NCI-H1436 treated with DMSO at 0.1 percent for 48 hours (cell line): ENCODE measurements at regions not wholly inside any gene's neighbourhood (a gene's known extent, or its start where the extent isn't known, plus 50 kb on each side); places are given as distances from the start of the nearest gene placed in this dataset.

Source experiments
- DNase-seq: peaks from one replicate; lab custom pipeline; 2025; lab: John Stamatoyannopoulos, UW

DNA sequence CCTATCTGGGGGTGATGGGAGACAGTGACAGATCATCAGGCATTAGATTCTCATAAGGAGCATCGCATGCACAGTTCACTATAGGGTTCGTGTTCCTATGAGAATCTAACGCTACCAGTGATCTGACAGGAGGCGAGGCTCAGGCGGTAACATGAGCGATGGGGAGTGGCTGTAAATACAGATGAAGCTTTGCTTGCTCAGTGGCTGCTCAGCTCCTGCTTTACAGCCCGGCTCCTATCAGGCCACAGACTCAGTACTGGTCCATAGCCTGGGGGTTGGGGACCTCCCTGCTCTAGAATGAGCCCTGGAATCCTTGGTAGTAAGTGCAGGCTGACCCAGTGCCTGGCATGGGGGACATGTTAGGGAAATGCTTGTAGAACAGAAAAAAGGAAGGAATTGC lies 426.0 kb downstream of the TYW1 start:
- no peak for DNase-seq

DNA sequence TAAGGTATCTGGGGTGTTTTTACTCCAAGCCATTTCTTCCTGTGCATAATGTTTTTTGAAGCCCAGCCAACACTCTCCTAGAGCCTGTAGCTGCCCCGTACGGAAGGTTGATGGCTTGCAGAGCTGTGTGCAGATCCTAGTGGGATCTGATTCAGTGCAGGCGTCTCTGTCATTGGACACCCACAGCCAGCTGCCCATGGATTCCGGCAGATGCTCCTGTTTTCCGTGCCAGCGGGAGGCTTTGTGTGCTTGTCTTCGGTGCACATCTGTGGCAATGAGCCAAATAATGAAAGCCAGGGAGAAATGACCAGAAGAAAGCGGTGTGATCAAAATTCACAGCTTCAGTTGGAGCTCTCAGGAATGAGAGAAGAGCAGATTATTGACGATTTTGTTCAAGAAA lies 426.4 kb downstream of the TYW1 start:
- DNase-seq = no peak

DNA sequence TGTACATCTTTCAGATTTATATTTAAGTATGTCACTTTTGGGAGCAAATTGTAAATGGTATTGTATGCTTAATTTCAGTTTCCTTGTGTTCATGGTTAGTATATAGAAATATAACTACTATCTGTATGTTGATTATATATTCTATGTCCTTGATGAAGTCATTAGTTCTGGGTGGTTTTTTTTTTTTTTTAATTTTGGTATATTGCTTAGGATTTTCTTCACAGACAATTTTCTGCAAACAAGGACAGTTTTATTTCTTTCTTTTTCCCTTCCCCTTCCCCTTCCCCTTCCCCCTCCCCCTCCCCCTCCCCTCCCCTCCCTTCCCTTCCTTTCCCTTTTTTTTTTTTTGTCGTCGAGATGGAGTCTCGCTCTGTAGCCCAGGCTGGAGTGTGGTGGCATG lies 430.0 kb downstream of the TYW1 start:
- DNase-seq = no peak

DNA sequence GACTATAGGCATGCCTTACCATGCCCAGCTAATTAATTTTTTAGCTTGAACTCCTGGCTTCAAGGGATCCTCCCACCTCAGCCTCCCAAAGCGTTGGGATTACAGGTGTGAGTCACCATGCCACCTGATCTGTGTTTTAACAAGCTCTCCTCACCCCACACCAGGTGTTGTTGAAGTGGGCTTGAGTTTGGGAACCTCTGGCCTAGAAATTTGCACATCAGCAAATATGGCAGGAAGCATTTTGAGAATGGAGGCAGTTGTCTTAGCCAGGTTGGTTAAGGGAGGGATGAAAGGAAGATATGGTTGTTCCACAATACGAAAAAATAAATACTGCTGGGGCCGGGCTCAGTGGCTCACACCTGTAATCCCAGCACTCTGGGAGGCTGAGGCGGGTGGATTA lies 433.1 kb downstream of the TYW1 start:
- no peak for DNase-seq

DNA sequence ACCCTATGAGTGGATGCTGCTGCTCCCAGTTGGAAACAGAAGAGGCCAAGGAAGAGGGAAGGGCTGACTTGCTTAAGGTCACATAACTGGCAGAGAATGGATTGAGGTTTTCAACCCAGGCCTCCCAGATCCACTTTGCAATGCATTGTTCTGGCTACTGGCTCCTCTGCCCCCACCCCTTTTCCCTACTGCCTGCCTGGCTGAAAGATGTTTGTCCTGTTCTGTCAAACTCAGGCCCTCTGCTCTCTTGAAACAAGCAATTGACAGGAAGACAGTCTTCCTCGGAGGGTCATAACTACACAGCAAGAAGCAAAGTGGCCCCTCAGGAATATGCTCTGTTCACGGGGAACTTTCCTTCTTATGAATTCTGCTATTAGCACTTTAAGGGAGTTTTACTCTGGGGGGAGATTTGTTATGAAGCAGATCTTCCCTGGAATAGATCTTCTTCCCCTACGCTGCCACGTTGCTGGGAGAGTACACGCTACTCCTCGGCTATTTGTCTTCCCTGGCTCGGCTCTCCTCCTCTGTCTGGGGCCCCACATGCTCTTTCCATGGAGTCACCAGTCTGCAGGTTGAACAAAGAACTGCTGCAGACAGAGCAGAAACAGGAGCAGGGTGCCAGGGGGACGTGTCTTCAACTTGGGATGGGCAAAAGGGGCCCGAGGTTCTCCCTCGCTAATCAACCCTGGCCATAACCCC lies 436.1 kb downstream of the TYW1 start:
- DNase-seq = no peak

DNA sequence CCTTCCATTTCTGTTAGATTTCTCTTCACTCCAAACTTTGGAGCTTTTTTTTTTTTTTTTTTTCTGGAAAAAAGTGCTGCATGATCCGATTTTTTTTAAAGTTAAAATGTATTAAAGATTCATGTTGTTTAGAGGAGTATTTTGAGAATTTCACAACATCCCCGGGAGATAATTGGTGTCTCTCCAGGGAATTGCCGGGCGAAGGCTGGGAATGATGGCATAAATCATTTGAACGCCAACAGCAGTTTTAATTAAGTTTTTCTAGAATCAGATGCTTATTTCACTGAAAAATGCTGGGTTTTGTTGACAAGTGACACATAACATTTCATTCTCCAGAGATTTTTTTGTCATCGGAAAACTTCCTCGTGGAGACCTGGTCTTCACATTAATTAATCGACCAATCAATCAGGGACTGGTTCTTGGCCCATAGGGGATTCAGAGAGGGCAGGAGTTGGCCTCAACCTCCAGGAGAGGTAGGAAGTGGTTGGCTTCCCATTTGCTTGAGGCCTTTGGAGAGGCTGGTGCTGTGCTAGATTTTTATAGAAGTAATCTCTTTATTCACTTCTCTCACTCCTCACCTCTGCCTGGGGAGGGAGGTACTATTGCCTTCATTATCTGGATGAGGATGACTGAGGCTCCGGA lies 439.4 kb downstream of the TYW1 start:
- DNase-seq = no peak

DNA sequence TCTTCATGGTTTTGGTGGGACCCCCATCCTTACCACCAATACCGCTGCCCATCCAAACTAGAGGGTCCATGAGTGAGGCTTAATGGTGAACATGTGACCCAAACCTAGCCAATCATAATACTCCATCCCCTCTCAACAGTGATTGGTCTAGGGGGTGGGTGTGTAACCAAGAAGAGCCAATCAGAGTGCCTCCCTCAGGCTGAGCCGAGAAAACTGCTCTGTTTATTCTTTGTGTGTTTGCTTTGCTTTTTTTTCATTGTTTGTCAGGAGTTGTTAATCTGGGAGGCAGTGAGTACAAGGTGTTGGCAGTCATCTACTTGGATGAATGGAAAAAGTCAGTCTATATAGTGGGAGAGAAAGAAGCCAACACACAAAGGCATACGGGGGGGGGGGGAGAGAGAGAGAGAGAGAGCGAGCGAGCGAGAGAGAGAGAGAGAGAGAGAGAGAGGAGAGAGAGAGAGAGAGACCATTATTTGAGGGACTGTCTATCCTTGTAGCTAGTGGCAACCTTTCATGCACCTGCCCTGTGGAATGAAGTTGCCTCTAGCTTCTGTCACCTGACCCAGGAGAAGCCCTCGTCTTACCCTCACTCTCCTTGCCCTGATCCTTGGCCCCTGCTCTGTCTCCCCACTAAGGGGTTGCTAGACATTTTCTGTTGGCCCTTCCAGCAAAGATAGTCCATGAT lies 441.7 kb downstream of the TYW1 start:
- DNase-seq = no peak

DNA sequence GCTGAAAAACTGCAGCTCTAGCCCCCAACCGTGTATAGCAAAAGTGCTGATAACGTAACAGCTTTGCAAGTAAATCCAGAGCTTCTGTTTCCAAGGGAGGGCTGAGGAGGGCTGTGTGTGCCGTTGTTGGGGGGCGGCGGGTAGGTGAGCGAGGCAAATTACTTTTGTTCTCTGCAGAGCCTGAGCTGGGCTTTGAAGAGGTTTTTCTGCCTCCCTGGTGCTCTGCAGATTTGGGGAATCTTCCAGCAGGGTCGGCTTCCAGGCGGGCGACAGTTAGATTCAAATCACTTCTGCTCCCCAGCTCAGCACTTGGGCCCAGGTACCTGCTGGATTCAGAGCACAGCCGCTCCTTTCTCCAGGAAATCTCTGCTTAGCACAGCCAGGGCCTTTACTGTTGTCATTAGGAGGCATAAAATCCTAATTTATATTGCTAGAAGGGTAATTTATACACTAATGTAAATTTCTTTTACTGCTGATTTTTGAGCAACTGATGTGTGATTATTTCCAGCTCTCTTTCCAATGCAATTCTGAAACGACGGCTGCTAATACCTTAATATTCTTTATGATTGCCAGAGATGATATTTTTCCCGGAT lies 442.4 kb downstream of the TYW1 start:
- no peak for DNase-seq

DNA sequence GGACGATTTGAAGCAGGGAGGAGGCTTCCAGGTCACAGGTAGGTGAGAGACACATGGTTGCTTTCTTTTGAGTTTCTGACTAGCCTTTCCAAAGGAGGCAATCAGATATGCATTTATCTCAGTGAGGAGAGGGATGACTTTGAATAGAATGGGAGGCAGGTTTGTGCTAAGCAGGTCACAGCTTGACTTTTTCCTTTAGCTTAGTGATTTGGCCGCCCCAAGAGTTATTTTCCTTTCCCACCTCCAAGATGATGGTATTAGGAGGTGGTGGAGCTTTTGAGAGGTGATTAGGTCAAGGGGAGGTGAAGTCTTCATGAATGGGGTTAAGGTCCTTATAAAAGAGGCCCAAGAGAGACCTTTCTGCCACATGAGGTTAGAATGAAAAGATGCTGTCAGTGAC lies 443.7 kb downstream of the TYW1 start:
- no peak for DNase-seq

DNA sequence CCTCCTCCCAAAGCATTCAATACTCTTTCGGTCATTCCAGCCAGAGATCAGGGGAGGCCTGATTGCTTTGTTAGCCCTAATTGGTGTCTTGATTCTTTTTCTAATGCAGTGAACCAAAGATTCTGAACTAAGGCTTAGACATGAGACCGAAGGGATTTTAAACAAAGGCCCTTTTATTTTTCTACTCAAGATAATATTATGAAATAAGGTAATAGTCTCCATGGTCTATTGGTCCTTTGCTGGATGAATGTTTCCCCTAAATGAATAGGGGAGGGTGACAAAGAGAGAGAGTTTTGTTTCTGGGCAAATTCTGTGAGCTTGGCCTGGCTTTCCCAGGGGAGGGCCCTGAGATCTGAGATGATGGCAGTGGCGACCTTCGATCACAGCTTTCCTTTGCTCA lies 449.1 kb downstream of the TYW1 start:
- DNase-seq = no peak

DNA sequence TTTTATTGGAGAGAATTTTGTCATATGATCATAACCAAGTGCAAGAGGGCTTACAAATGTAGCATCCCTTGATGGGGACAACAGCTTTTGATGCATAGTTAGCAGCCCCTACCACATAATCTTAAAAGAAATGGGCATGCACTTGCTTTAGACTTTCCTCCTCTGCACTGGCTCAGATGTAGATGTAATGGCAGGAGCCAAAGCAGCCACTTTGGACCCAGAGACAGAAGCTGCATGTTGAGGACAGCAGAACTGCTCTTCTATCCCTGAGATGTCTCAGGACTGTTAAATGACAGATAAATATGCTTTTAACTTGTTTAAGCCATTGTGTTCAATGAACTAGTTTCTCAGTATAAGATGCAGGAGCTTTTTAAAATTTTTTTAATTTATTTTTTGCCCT lies 450.7 kb downstream of the TYW1 start:
- no peak for DNase-seq

DNA sequence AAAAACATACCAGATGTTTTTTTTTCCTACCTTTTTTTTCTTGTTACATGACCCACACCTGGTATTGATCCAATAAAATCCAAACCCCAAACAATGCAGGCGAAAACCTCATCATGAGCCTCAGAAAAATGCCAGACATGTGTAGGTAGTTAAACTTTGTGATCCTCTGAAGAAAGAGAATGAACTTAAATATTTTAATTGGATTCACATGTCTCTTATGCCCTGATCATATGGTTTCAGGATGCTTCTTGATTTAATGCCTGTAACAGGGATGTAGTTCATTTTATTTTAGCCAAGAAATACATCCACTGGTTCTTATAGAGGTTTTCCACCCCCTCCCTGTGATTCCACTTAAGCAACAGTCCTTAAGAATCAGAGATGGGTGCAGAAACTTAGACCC lies 451.6 kb downstream of the TYW1 start:
- DNase-seq = no peak

DNA sequence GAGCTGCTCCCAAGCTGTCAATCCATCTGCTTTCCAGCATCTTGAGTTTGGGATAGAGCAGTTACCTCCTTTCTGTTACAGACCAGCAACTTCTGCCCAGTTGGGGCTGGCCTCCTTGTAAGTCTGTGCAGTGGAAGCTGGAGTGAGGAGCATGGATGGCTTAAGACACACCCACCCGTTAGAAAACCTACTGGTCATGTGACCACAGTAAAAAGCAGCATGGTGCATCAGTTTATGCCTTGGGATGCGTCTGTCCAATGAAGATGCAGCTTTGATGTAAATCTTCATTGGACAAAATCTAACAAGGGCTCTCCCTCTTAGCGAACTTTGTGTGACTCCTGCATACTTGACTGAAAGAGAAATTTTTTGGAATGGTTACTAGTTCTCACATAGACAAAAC lies 453.5 kb downstream of the TYW1 start:
- no peak for DNase-seq

DNA sequence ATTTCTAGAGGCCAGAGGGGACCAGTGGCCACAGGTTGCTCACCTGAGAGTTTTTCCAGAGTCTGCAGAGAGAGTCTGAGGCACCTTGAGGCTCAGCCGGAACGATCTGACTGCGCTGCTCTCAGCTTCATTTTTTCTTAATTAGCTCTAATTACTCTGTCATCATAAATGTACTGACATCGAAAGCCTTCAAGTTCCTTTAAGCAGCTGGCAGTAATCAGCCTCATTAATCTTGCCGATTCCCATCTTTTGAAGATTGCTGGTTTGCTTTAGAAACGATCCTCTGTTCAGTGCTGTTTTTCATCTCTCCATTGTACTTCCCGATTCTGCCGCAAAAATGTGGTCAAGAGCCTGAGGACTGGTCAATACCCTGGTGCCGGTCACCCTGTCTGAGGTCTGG lies 454.7 kb downstream of the TYW1 start:
- DNase-seq = no peak

DNA sequence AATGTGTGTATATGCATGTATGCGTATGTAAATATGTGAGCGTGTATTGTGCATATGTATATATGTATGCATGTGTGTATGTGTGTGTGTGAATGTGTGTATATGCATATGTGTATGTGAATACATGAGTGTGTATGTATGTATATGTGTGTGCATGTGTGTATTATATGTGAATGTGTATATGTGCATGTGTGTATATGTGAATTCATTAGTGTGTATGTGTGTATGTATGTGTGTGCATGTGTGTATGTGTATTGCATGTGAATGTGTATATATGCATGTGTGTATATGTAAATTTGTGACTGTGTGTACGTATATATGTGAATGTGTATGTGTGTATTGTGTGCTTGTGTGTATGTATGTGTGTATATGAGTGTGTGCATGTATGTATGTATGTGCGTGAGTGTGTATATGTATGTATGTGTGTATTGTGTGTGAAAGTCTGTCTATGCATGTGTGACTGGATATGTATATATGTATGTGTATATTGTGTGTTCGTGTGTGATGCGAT lies 455.9 kb downstream of the TYW1 start:
- no peak for DNase-seq

DNA sequence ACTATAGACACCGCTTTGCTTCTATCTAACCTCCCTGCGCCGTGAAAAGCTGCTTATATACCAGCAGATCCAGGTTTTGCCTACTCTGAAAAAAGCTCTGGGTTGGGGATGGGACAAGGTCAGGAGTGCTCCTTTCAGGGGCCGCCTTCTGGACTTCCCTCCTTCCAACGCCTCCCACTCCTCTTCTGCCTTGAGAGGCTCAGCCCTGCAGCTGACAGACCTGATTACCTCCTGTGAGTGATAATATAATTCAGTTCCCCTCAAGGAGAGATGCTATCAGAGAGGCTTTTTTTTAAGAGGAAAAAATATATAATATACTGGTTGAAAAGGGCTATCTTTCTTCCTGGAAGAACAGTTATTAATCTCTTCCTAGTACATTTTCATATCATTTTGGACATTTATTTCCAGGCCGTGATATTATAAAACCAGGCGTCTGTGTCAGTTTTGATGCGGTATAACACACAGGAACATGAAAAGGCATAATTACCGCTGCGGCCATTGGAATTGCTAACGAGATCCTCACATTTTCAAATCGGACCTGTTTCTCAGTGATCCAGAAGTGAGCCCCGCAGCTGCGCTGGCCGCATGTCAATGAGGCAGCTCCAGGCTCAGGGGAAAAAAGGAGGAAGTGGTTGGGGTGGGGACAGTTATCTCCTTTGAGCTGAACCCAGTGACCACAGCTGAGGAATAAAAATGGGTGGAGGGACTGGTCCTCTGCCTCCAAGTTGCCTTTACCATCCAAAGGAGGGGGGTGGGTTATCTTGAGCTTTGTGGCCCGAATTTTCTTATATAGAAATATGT lies 457.1 kb downstream of the TYW1 start:
- DNase-seq = no peak

DNA sequence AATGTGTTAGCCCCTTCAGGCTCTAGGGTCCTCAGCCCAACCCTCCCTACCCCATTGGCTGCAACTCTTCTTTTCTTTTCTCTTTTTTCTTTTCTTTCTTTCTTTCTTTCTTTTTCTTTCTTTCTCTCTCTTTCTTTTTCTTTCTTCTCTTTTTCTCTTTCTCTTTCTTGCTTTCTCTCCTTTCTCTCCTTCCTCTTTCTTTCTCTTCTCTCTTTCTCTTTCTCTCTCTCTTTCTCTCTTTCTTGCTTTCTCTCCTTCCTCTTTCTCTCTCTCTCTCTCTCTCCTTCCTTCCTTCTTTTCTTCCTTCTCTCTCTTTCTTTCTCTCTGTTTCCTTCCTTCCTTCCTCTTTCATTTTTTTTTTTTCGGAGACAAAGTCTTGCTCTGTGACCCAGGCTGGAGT lies 458.9 kb downstream of the TYW1 start:
- DNase-seq = no peak

DNA sequence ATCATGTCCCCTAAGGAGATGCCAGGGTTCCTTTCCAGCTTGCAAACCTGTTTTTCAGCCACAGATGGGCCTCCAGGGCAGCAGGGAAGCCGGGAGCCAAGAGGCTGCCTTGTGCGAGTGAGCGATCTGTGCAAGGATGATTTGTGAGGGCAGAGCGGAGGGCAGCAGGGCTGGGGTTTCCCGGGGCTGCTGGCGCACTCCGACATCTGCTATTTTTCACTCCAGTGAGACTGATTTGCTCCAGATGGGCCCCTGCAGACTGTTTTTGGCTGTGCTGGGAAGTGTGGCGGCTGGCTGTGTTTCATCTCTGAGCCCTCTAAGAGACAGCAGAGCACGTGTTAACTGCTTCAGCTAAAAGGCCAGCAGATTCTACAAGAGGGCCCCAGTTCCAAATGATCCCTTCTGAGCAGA lies 466.2 kb downstream of the TYW1 start:
- no peak for DNase-seq

DNA sequence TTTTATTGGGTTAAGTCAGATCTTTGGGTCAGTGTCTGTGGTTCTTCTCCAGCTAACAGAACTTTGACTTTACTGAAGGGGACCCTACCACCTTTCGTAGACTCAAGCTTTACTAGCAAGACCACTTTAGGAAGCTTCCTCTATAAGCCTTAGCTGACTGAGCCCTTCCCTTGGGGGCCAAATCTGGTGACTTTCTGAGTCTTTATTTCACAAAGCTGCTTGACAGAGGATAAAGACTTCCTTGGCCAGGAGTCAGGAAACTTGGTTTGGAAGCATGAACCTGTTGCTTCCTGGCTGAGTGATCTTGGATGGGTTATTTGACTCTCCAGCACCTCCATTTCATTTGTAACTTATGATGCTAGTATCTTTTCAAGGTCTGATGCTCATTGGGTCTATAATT lies 466.7 kb downstream of the TYW1 start:
- no peak for DNase-seq

DNA sequence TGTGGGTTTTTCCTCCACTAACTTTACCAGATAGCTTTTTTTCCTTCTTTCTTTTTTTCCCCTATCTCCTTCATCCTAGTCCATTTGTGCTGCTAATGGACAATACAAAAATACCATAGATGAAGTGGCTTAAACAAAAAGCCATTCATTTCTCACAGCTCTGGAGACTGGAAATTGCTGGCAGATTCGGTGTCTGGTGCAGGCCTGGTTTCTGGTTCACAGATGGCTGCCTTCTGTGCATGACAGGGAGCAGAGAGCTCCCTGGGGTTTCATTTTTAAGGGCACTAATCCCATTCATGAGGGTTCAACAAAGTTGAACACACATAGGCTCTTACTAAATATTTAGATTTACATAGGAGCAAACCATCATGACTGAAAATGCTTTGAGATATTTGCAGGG lies 467.4 kb downstream of the TYW1 start:
- no peak for DNase-seq

DNA sequence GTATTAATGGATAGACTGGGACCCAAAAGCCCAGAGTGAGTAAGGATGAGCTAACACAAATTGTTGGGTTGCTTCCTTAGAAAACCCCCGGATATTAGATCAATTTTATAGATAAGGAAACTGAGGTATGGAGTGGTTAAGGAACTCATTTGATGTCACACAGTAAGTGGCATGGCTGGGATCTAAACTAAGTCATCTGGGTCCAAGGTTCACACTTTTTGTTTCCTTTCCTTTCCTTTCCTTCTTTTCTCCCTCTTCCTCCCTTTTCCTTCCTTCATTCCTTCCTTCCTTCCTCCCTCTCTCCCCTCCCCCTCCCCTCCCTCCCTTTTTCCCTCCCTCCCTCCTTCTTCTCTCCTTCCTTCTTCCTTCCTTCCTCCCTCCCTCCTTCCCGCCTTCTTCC lies 469.5 kb downstream of the TYW1 start:
- no peak for DNase-seq

DNA sequence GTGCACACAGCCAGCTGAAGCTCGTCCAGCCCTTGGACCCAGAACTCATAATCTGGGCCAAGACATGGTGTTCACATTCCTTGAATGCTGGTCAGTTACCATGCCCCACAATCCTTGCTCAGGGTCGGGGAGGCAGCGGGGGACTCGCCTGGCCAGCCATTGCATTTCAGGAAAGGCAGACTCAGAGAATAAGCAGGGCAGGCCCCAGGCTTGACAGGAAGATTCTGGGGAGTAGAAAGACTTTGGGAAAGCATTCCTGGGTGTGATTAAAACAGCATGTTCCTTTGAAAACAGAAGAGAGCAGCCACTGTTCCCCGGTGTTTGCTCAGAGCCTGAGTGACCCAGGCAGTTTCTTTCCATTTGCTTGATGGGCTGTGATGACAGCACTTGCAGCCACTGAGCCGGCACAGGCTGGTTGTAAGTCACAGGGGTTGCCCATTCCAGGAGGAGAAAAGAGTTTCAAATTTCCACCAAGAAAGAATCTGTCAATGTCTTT lies 473.7 kb downstream of the TYW1 start:
- no peak for DNase-seq
